ENCODE measurements at regions not wholly inside any gene's neighbourhood (a gene's known extent, or its start where the extent isn't known, plus 50 kb on each side); places are given as distances from the start of the nearest gene placed in this dataset.

GRCh38 chr20:50263831-50264230 lies 73.2 kb downstream of the CEBPB start:
- H3K36me3 ChIP-seq, result no peaks in the 10 kb centered on the region
- H3K4me3 ChIP-seq (ENCODE audit: low read depth, low read length), result no peak overlapping the region
- no peaks in the 10 kb centered on the region for H3K9me3 ChIP-seq (ENCODE audit: severe bottlenecking)
- H3K27ac ChIP-seq, result no peak overlapping the region
- H3K27me3 ChIP-seq (ENCODE audit: insufficient read depth, low read depth, severe bottlenecking), result no peaks in the 10 kb centered on the region
- TF ChIP-seq CTCF (IDR thresholded peaks at IDR 0.05; ENCODE audit: low read depth, low read length), result no peak
- no peak for DNase-seq

- H3K36me3 ChIP-seq, result no peaks in the 10 kb centered on the region
- H3K9me3 ChIP-seq (ENCODE audit: severe bottlenecking), result no peaks in the 10 kb centered on the region
- no peaks in the 10 kb centered on the region for H3K27me3 ChIP-seq (ENCODE audit: insufficient read depth, low read depth, severe bottlenecking)
- no peak overlapping the region for H3K27ac ChIP-seq
- TF ChIP-seq CTCF (IDR thresholded peaks at IDR 0.05; ENCODE audit: low read depth, low read length), result no peak
- no peak overlapping the region for H3K4me3 ChIP-seq (ENCODE audit: low read depth, low read length)
- no peak for DNase-seq
These were observed 74.0 kb downstream of the CEBPB start for GRCh38 chr20:50264534-50265145.

- Histone ChIP-seq H3K4me3 (ENCODE audit: low read depth, low read length) (no peak overlapping the region), H3K9me3 (ENCODE audit: severe bottlenecking) (no peaks in the 10 kb centered on the region), H3K27me3 (ENCODE audit: insufficient read depth, low read depth, severe bottlenecking) (no peaks in the 10 kb centered on the region), H3K36me3 (no peaks in the 10 kb centered on the region), H3K27ac (no peak overlapping the region)
- no peak for DNase-seq
- no peak for TF ChIP-seq CTCF (IDR thresholded peaks at IDR 0.05; ENCODE audit: low read depth, low read length)
These were observed 74.8 kb downstream of the CEBPB start for GRCh38 chr20:50265245-50265946.

GRCh38 chr20:50266293-50267040 lies 75.8 kb downstream of the CEBPB start:
- no peaks in the 10 kb centered on the region for H3K9me3 ChIP-seq (ENCODE audit: severe bottlenecking)
- no peaks in the 10 kb centered on the region for H3K27me3 ChIP-seq (ENCODE audit: insufficient read depth, low read depth, severe bottlenecking)
- H3K36me3 ChIP-seq, result no peaks in the 10 kb centered on the region
- H3K4me3 ChIP-seq (ENCODE audit: low read depth, low read length), result no peak overlapping the region
- H3K27ac ChIP-seq, result no peak overlapping the region
- no peak for TF ChIP-seq CTCF (IDR thresholded peaks at IDR 0.05; ENCODE audit: low read depth, low read length)
- DNase-seq, result no peak

- H3K36me3 ChIP-seq, result no peaks in the 10 kb centered on the region
- H3K27ac ChIP-seq, result no peak overlapping the region
- H3K4me3 ChIP-seq (ENCODE audit: low read depth, low read length), result no peak overlapping the region
- no peaks in the 10 kb centered on the region for H3K9me3 ChIP-seq (ENCODE audit: severe bottlenecking)
- no peak for DNase-seq
- no peaks in the 10 kb centered on the region for H3K27me3 ChIP-seq (ENCODE audit: insufficient read depth, low read depth, severe bottlenecking)
- no peak for TF ChIP-seq CTCF (IDR thresholded peaks at IDR 0.05; ENCODE audit: low read depth, low read length)
These were observed 76.6 kb downstream of the CEBPB start for GRCh38 chr20:50267041-50267865.
